GM12864 (cell line): ENCODE measurements at regions not wholly inside any gene's neighbourhood (a gene's known extent, or its start where the extent isn't known, plus 50 kb on each side); places are given as distances from the start of the nearest gene placed in this dataset.

Experiments used
- DNase-seq: peaks from one replicate; pipeline ENCODE4 v3.0.0-alpha.2; 2011; ENCODE audit warnings: low read depth
- H3K4me3 ChIP-seq: 2 replicates; pipeline ENCODE4 v1.5.1; 2011; ENCODE audit warnings: mild to moderate bottlenecking, low read depth, low read length, control low read depth
- CTCF ChIP-seq: IDR thresholded peaks from 2 replicates; pipeline ENCODE4 v1.5.1; 2011; ENCODE audit warnings: low read depth, mild to moderate bottlenecking, moderate library complexity, low read length, control low read depth, inconsistent platforms; ENCODE audit errors: missing control alignments

- no peak for DNase-seq
- no peak for TF ChIP-seq CTCF
- H3K4me3 ChIP-seq = no peak overlapping the region
Observed at GRCh38 chr5:50969151-50970031, 303.0 kb downstream of the PARP8 start.

GRCh38 chr5:50975840-50976239 is 309.4 kb downstream of the PARP8 start:
- no peak for TF ChIP-seq CTCF
- no peak for DNase-seq

GRCh38 chr5:50978924-50979323 is 312.5 kb downstream of the PARP8 start:
- no peak for TF ChIP-seq CTCF
- DNase-seq = no peak
- H3K4me3 ChIP-seq = no peak overlapping the region

More at GRCh38 chr5:50975840-50976239, 309.4 kb downstream of the PARP8 start:
- no peak overlapping the region for H3K4me3 ChIP-seq

- DNase-seq = no peak
- TF ChIP-seq CTCF = no peak
- no peak overlapping the region for H3K4me3 ChIP-seq
Observed at GRCh38 chr5:50984640-50985039, 318.2 kb downstream of the PARP8 start.

DNA sequence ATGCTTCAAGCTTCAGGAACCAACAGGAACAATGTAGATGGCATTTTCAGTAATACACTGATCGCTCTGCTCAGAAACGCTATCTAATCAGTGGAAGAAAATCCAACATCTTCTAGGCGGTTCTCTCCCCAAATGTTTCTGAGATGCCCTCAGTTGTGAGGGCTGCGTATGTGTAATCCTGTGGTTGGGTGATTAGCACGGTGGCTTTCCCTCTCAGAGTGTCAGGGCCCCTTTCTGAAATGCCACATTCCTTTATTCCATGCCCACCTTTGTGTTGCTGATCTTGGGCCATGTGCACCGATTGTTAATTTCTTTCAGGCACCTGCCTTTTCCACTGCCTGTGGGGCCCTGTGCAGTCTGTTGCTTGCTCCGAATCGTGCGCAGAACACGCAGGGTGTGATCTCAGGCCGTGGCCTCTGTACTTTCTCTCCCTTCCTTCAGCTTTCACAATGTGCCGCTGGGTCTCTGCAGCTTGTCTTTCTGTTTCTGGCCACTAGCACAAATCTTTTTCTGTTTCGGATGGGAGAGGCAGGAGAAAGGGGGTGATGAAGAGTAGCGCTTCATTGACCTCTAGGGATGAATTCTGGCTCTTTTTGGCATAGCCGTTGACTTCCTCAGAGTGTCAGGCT is 324.0 kb downstream of the PARP8 start:
- no peak for TF ChIP-seq CTCF
- H3K4me3 ChIP-seq = no peak overlapping the region
- DNase-seq = no peak

- no peak for DNase-seq
- TF ChIP-seq CTCF = no peak
Observed at GRCh38 chr5:50995285-50995942, 329.0 kb downstream of the PARP8 start.

More at GRCh38 chr5:50995285-50995942, 329.0 kb downstream of the PARP8 start:
- H3K4me3 ChIP-seq = no peak overlapping the region
